Brain microvascular endothelial cell (primary cell): ENCODE measurements at regions not wholly inside any gene's neighbourhood (a gene's known extent, or its start where the extent isn't known, plus 50 kb on each side); places are given as distances from the start of the nearest gene placed in this dataset.

ENCODE experiments used
- DNase-seq: peaks from one replicate; pipeline ENCODE4 v3.0.0-alpha.2; 2020
- H3K27ac ChIP-seq: fragments of 250-450 bp; sonication (Bioruptor Pico); 2 replicates; pipeline ENCODE4 v1.5.1; 2020; ENCODE audit warnings: mild to moderate bottlenecking, moderate library complexity
- H3K27me3 ChIP-seq: fragments of 250-450 bp; sonication (Bioruptor Pico); replicated peaks from 2 replicates; pipeline ENCODE4 v1.5.1; 2020; ENCODE audit warnings: mild to moderate bottlenecking
- H3K36me3 ChIP-seq: fragments of 250-450 bp; sonication (Bioruptor Pico); replicated peaks from 2 replicates; pipeline ENCODE4 v1.5.1; 2020; ENCODE audit warnings: mild to moderate bottlenecking
- H3K4me3 ChIP-seq: 2 replicates; pipeline ENCODE4 v1.5.1; 2011; ENCODE audit warnings: low read depth, mild to moderate bottlenecking, control low read depth, low read length, moderate library complexity
- CTCF ChIP-seq: IDR thresholded peaks from 2 replicates; pipeline ENCODE4 v1.5.1; 2011; ENCODE audit warnings: low read depth, mild to moderate bottlenecking, moderate library complexity, low read length, control low read depth, inconsistent platforms; ENCODE audit errors: missing control alignments
- in situ Hi-C: cut with HindIII; loops from 2 replicates; pipeline ENCODE4 v1.10.0; 2017; ENCODE audit warnings: low sequenced_read_pairs, low pct_ligation_motif_present

- H3K27me3 ChIP-seq, result no peaks in the 10 kb centered on the region
- DNase-seq, result no peak
- H3K36me3 ChIP-seq, result no peaks in the 10 kb centered on the region
- in situ Hi-C loops, result no loop called here
- no peak for TF ChIP-seq CTCF
- no peak overlapping the region for H3K27ac ChIP-seq
- H3K4me3 ChIP-seq, result no peak overlapping the region
Observed at GRCh38 chr6:137751768-137752560, 115.1 kb upstream of the TNFAIP3 start.

GRCh38 chr6:137754366-137754765 lies 112.7 kb upstream of the TNFAIP3 start:
- no peak overlapping the region for H3K4me3 ChIP-seq

GRCh38 chr6:137754866-137755265 lies 112.2 kb upstream of the TNFAIP3 start:
- in situ Hi-C loops, result no loop called here
- no peak overlapping the region for H3K27ac ChIP-seq

More at GRCh38 chr6:137754366-137754765, 112.7 kb upstream of the TNFAIP3 start:
- H3K27ac ChIP-seq, result no peak overlapping the region
- no peaks in the 10 kb centered on the region for H3K36me3 ChIP-seq
- no peak for TF ChIP-seq CTCF
- no peak for DNase-seq
- no peaks in the 10 kb centered on the region for H3K27me3 ChIP-seq
- in situ Hi-C loops, result no loop called here

GRCh38 chr6:137755284-137755683 lies 111.8 kb upstream of the TNFAIP3 start:
- Histone ChIP-seq H3K4me3 (no peak overlapping the region), H3K27me3 (no peaks in the 10 kb centered on the region), H3K27ac (no peak overlapping the region), H3K36me3 (no peaks in the 10 kb centered on the region)
- TF ChIP-seq CTCF, result no peak
- DNase-seq, result no peak
- in situ Hi-C loops, result no loop called here

More at GRCh38 chr6:137754866-137755265, 112.2 kb upstream of the TNFAIP3 start:
- H3K36me3 ChIP-seq, result no peaks in the 10 kb centered on the region
- no peak overlapping the region for H3K4me3 ChIP-seq
- DNase-seq, result no peak
- no peak for TF ChIP-seq CTCF
- no peaks in the 10 kb centered on the region for H3K27me3 ChIP-seq

GRCh38 chr6:137756788-137757187 lies 110.3 kb upstream of the TNFAIP3 start:
- Histone ChIP-seq H3K36me3 (no peaks in the 10 kb centered on the region), H3K27ac (no peak overlapping the region), H3K27me3 (no peaks in the 10 kb centered on the region), H3K4me3 (no peak overlapping the region)
- no peak for DNase-seq
- TF ChIP-seq CTCF, result no peak
- in situ Hi-C loops, result no loop called here

- H3K36me3 ChIP-seq, result no peaks in the 10 kb centered on the region
- H3K27ac ChIP-seq, result no peak overlapping the region
- no peak overlapping the region for H3K4me3 ChIP-seq
- no peak for TF ChIP-seq CTCF
- H3K27me3 ChIP-seq, result no peaks in the 10 kb centered on the region
- no peak for DNase-seq
- in situ Hi-C loops, result no loop called here
Observed at GRCh38 chr6:137758661-137759060, 108.4 kb upstream of the TNFAIP3 start.
